Stomach (tissue), 8 donors: ENCODE measurements at regions not wholly inside any gene's neighbourhood (a gene's known extent, or its start where the extent isn't known, plus 50 kb on each side); places are given as distances from the start of the nearest gene placed in this dataset.

Source experiments
- DNase-seq, 2 donors: peaks; one replicate each; pipeline versions ENCODE4 v3.0.0 to v3.0.0-alpha.2; 2013 to 2019
- H3K27ac ChIP-seq, 5 donors: fragments of 200-600 bp in 4 of 5; sonication (generic) in 4 of 5; one replicate each; pipeline ENCODE4 v1.5.1; 2013 to 2019; ENCODE audit warnings: mild to moderate bottlenecking in 1 of 5, moderate library complexity in 1 of 5
- H3K27me3 ChIP-seq, 3 donors: fragments of 200-600 bp; sonication (generic); one replicate each; pipeline ENCODE4 v1.5.1; 2017 to 2019; ENCODE audit warnings: mixed run types in 1 of 3
- H3K36me3 ChIP-seq, 4 donors: fragments of 200-600 bp; sonication (generic); 1 replicate in 3 of 4; 2 replicates in 1 of 4; pipeline ENCODE4 v1.5.1; 2016 to 2019
- H3K4me1 ChIP-seq, 4 donors: fragments of 200-600 bp; sonication (generic); one replicate each; pipeline ENCODE4 v1.5.1; 2016 to 2019
- H3K4me3 ChIP-seq, 4 donors: fragments of 200-600 bp; sonication (generic) in 3 of 4; one replicate each; pipeline ENCODE4 v1.5.1; 2016 to 2019; ENCODE audit warnings: mild to moderate bottlenecking in 1 of 4
- H3K9me3 ChIP-seq, 4 donors: fragments of 200-600 bp; sonication (generic); one replicate each; pipeline ENCODE4 v1.5.1; 2016 to 2019
- EP300 ChIP-seq: sonication (generic); formaldehyde crosslinking; IDR thresholded peaks from one replicate; pipeline ENCODE4 v1.6.1; 2017; ENCODE audit warnings: antibody characterized with exemption
- POLR2A ChIP-seq, 4 donors: fragments of 450-650 bp; IDR thresholded peaks; one replicate each; pipeline ENCODE4 v1.6.1; 2016; ENCODE audit warnings: antibody characterized with exemption in 4 of 4, control low read depth in 2 of 4, mild to moderate bottlenecking in 1 of 4, moderate library complexity in 1 of 4
- POLR2AphosphoS5 ChIP-seq, 3 donors: sonication (generic); formaldehyde crosslinking; IDR thresholded peaks; one replicate each; pipeline ENCODE4 v1.6.1; 2016; ENCODE audit warnings: antibody characterized with exemption in 3 of 3
- WGBS, 5 donors: extraction: QIAGEN DNeasy Blood & Tissue Kit in 3 of 5; methylation state at CpG; one replicate each; pipeline versions ENCODE4 v1.1.5 to v1.1.7; 2013 to 2018; 5-methylcytosine and 5-hydroxymethylcytosine counted together
- intact Hi-C: fragments of 100-400 bp; cut with DNase I; formaldehyde crosslinking; loops from one replicate; pipeline ENCODE4 v1.15.1; 2023; ENCODE audit warnings: low total_unique reads
- TF ChIP-seq, protein P1 (sequence below), 7 experiments: fragments of 450-650 bp in 4 of 7; fragments of 200-600 bp in 3 of 7; sonication (generic) in 3 of 7; IDR thresholded peaks; one replicate each; pipeline ENCODE4 v1.5.1; 2016 to 2019; ENCODE audit warnings: antibody characterized with exemption in 7 of 7, control low read depth in 2 of 7, mild to moderate bottlenecking in 1 of 7
- donor health status: healthy with polysubstance abuse.
- donor health status: Bipolar disorder and iron deficiency.
- donor health status: healthy.

DNA sequence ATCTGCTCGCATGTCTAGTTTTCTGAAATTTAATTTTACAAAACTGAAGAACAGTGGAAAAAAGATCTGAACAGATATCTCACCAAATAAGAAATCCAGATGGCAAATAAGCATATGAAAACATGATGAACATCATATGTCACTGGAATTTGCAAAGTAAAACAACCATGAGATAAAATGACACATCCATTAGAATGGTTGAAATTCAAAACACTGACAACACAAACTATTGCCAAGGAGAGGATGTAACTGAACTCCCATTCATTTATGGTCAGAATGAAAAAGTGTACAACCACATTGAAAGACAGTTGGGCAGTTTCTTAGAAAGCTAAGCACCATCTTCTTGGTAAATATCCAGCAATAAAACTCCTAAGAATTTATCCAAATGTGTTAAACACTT is 312.7 kb upstream of the NCAM2 start:
- Histone ChIP-seq H3K27me3 (no peaks in the 10 kb centered on the region), H3K4me1 (no peaks in the 10 kb centered on the region), H3K36me3 (no peaks in the 10 kb centered on the region), H3K4me3 (no peak overlapping the region), H3K9me3 (no peaks in the 10 kb centered on the region), H3K27ac (no peak overlapping the region)
- 85 to 93% (median 92%) methylated on average over 1 of the region's 1 CpG for WGBS, 5 donors
- intact Hi-C loops = no loop called here
- TF ChIP-seq EP300 (no peak), POLR2A (IDR thresholded peaks at IDR 0.05) (no peak)
- DNase-seq = no peak

DNA sequence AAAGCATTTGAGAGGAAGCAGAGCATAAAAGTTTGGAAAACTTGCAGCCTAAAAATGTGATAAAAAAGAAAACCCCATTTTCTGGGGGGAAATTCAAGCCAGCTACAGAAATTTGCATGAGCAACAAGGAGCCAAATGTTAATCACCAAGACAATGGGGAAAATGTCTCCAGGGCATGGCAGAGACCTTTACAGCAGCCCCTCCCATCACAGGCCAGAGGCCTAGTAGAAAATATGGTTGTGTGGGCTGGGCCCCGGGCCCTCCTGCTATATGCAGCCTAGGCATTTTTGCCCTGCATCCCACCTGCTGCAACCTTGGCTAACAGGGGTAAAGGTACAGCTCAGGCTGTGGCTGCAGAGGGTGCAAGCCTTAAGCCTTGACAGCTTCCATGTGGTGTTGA is 299.6 kb upstream of the NCAM2 start:
- TF ChIP-seq POLR2AphosphoS5 (IDR thresholded peaks at IDR 0.05) (no peak), POLR2A (IDR thresholded peaks at IDR 0.05) (no peak), EP300 (no peak)
- TF ChIP-seq, protein P1, sequence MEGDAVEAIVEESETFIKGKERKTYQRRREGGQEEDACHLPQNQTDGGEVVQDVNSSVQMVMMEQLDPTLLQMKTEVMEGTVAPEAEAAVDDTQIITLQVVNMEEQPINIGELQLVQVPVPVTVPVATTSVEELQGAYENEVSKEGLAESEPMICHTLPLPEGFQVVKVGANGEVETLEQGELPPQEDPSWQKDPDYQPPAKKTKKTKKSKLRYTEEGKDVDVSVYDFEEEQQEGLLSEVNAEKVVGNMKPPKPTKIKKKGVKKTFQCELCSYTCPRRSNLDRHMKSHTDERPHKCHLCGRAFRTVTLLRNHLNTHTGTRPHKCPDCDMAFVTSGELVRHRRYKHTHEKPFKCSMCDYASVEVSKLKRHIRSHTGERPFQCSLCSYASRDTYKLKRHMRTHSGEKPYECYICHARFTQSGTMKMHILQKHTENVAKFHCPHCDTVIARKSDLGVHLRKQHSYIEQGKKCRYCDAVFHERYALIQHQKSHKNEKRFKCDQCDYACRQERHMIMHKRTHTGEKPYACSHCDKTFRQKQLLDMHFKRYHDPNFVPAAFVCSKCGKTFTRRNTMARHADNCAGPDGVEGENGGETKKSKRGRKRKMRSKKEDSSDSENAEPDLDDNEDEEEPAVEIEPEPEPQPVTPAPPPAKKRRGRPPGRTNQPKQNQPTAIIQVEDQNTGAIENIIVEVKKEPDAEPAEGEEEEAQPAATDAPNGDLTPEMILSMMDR (IDR thresholded peaks at IDR 0.05) = no peak
- H3K9me3 ChIP-seq = no peaks in the 10 kb centered on the region
- no peaks in the 10 kb centered on the region for H3K27me3 ChIP-seq
- H3K27ac ChIP-seq = no peak overlapping the region
- WGBS, 5 donors = 55 to 88% (median 84%) methylated on average over 1 of the region's 1 CpG
- no peaks in the 10 kb centered on the region for H3K36me3 ChIP-seq
- no peak for DNase-seq
- H3K4me1 ChIP-seq = no peaks in the 10 kb centered on the region
- intact Hi-C loops = no loop called here
- H3K4me3 ChIP-seq = no peak overlapping the region

DNA sequence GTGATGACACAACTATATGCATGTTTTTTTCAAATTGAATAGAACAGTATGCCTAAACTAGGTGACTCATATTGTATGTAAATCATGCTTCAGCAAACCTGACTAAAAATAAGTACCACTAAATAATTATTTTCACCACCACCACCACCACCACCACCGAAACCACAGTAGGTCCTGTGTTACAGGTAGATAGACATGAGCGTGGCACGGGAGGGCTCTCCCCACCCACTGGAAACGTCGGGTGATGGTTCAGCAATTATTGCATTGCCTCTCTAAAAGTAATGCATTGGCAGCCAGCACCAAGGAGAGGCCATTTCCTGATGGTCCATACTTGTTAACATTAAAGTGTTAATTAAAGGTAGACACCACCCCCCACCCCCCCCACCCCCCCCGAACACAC is 297.0 kb upstream of the NCAM2 start:
- Histone ChIP-seq H3K9me3 (no peaks in the 10 kb centered on the region), H3K36me3 (no peaks in the 10 kb centered on the region)

DNA sequence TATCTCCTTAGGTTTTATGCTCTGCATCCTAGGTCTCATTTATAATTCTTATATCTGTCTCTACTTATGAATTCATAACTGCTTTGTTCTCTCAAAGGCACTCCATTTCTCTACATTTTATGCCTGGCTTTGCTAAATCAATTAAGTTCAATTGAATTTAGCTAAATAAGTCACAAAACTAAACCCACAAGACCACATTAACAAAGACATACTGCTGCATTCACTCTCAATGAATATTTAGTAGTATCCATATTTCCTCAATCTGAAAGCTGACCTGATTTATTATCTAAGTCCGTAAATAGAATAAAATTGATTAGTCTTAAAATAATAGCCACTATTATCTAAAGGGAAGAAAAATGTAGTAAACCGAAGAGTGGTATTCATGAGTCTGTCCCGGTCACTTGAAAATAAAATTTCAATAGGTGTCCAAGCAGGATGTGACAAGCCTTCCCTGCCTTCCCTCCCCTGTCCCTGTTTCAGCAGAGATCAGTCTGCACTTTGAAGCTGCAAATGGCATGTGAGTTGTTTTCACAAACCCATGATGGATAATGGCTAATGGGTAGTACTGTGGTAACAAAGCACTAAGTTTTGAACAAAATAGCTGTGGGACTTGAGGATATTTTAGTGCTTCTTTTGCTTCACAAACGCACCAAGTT is 295.0 kb upstream of the NCAM2 start:
- no peak for DNase-seq
- WGBS, 5 donors = 46 to 59% (median 55%) methylated on average over 4 of the region's 4 CpGs
- intact Hi-C loops = no loop called here
- Histone ChIP-seq H3K4me3 (no peak overlapping the region), H3K27me3 (no peaks in the 10 kb centered on the region), H3K4me1 (no peaks in the 10 kb centered on the region), H3K9me3 (no peaks in the 10 kb centered on the region), H3K27ac (no peak overlapping the region), H3K36me3 (no peaks in the 10 kb centered on the region)
- TF ChIP-seq POLR2AphosphoS5 (IDR thresholded peaks at IDR 0.05) = no peak
- TF ChIP-seq POLR2A (IDR thresholded peaks at IDR 0.05) = no peak
- TF ChIP-seq, protein P1 (IDR thresholded peaks at IDR 0.05) = no peak
- no peak for TF ChIP-seq EP300

More for the DNA sequence above, 297.0 kb upstream of the NCAM2 start:
- Histone ChIP-seq H3K27ac (no peak overlapping the region), H3K27me3 (no peaks in the 10 kb centered on the region), H3K4me1 (no peaks in the 10 kb centered on the region), H3K4me3 (no peak overlapping the region)
- DNase-seq = no peak
- TF ChIP-seq POLR2A (IDR thresholded peaks at IDR 0.05) (no peak), EP300 (no peak), POLR2AphosphoS5 (IDR thresholded peaks at IDR 0.05) (no peak)
- intact Hi-C loops = no loop called here
- 85 to 96% (median 85%) methylated on average over 6 of the region's 6 CpGs for WGBS, 5 donors

DNA sequence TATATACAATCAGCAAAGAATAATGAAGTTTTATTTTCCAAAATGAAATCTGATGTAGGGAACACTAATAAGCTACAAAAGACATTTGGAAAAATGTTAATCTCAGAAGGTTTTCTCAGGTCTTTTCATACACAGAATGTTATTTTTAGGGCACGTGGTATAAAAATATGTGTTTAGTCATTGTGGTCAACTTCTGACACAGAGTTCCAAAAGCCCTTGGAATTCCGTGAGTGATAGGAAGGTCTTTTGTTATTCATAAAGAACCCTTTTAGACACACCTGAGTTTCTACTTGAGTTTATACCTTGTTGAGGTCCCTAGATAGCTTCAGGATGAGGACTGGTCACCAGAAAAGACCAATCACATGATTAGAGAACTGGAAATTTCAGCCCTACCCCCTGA is 277.6 kb upstream of the NCAM2 start:
- intact Hi-C loops = no loop called here
- H3K9me3 ChIP-seq = peaks cover 0 to 19% (median 3%) of the 10 kb centered on the region in 4 donors
- H3K36me3 ChIP-seq = no peaks in the 10 kb centered on the region
- H3K4me1 ChIP-seq = no peaks in the 10 kb centered on the region
- H3K27ac ChIP-seq = no peak overlapping the region
- 48 to 63% (median 59%) methylated on average over 2 of the region's 2 CpGs for WGBS, 5 donors
- no peak overlapping the region for H3K4me3 ChIP-seq
- no peaks in the 10 kb centered on the region for H3K27me3 ChIP-seq
- TF ChIP-seq POLR2AphosphoS5 (IDR thresholded peaks at IDR 0.05) (no peak), EP300 (no peak), POLR2A (IDR thresholded peaks at IDR 0.05) (no peak)
- TF ChIP-seq, protein P1 (IDR thresholded peaks at IDR 0.05) = no peak
- no peak for DNase-seq
